Upper lobe of left lung (tissue), 4 donors: ENCODE measurements at regions not wholly inside any gene's neighbourhood (a gene's known extent, or its start where the extent isn't known, plus 50 kb on each side); places are given as distances from the start of the nearest gene placed in this dataset.

Source experiments
- CTCF ChIP-seq, 6 experiments: fragments of 450-650 bp in 4 of 6; fragments of 200-600 bp in 2 of 6; sonication (generic) in 2 of 6; IDR thresholded peaks; one replicate each; pipeline ENCODE4 v1.5.1; 2016 to 2019; ENCODE audit warnings: antibody characterized with exemption in 6 of 6
- EP300 ChIP-seq, 4 donors: sonication (generic); formaldehyde crosslinking; IDR thresholded peaks; one replicate each; pipeline ENCODE4 v1.5.1; 2017; ENCODE audit warnings: antibody characterized with exemption in 4 of 4, control low read depth in 2 of 4
- POLR2A ChIP-seq, 4 donors: fragments of 450-650 bp; IDR thresholded peaks; one replicate each; pipeline ENCODE4 v1.5.1; 2016 to 2017; ENCODE audit warnings: antibody characterized with exemption in 4 of 4, mild to moderate bottlenecking in 2 of 4
- POLR2AphosphoS5 ChIP-seq, 2 donors: sonication (generic); formaldehyde crosslinking; IDR thresholded peaks; one replicate each; pipeline ENCODE4 v1.5.1; 2017; ENCODE audit warnings: antibody characterized with exemption in 2 of 2

- no peak for TF ChIP-seq CTCF (IDR thresholded peaks at IDR 0.05)
- no peak for TF ChIP-seq EP300 (IDR thresholded peaks at IDR 0.05)
- TF ChIP-seq POLR2AphosphoS5 (IDR thresholded peaks at IDR 0.05) = no peak
- TF ChIP-seq POLR2A (IDR thresholded peaks at IDR 0.05) = no peak
Measured at GRCh38 chr3:145604851-145605250, 556.1 kb downstream of the PLOD2 start.
